HEK293 (cell line): ENCODE measurements at regions not wholly inside any gene's neighbourhood (a gene's known extent, or its start where the extent isn't known, plus 50 kb on each side); places are given as distances from the start of the nearest gene placed in this dataset.

ENCODE experiments used
- CTCF ChIA-PET: fragments of 350-600 bp; formaldehyde crosslinking; extraction: SDS; loops from one replicate; lab custom pipeline; 2021; ENCODE audit warnings: antibody characterized with exemption; lab: Yijun Ruan, JAX
- POLR2A ChIA-PET: fragments of 300-600 bp; formaldehyde crosslinking; extraction: SDS; loops from one replicate; lab custom pipeline; 2020; ENCODE audit warnings: antibody characterized with exemption, inconsistent platforms; lab: Yijun Ruan, JAX
- H3K27ac ChIP-seq: fragments of 200-500 bp; sonication (Bioruptor generic); 2 replicates; pipeline ENCODE4 v1.5.1; 2014; ENCODE audit warnings: low read depth, low read length, control low read depth, inconsistent platforms; ENCODE audit errors: extremely low read depth
- H3K36me3 ChIP-seq, 2 experiments: fragments of 200-500 bp in 1 of 2; sonication (Bioruptor generic) in 1 of 2; 1 replicate in 1 of 2; 2 replicates in 1 of 2; pipeline ENCODE4 v1.5.1; 2014 to 2017; ENCODE audit warnings: inconsistent platforms in 2 of 2, low read length in 2 of 2; ENCODE audit not compliant: control insufficient read depth in 2 of 2, insufficient read depth in 1 of 2
- H3K4me1 ChIP-seq: fragments of 200-500 bp; sonication (Bioruptor generic); 2 replicates; pipeline ENCODE4 v1.5.1; 2014; ENCODE audit warnings: mild to moderate bottlenecking, low read length, inconsistent platforms; ENCODE audit not compliant: control insufficient read depth, insufficient read depth
- H3K4me3 ChIP-seq: 2 replicates; pipeline ENCODE4 v1.5.1; 2011; ENCODE audit warnings: low read depth, mild to moderate bottlenecking, control low read depth, low read length, moderate library complexity
- H3K9me3 ChIP-seq: fragments of 200-500 bp; sonication (Bioruptor generic); 2 replicates; pipeline ENCODE4 v1.5.1; 2014; ENCODE audit warnings: low read depth, low read length, inconsistent platforms; ENCODE audit not compliant: control insufficient read depth, insufficient read depth
- BCL11A ChIP-seq: fragments of 450-650 bp; formaldehyde crosslinking; IDR thresholded peaks from 2 replicates; pipeline ENCODE4 v1.5.1; 2016; ENCODE audit warnings: low read depth, missing biosample characterization, missing genetic modification characterization
- EGR2 ChIP-seq: fragments of 450-650 bp; formaldehyde crosslinking; IDR thresholded peaks from 2 replicates; pipeline ENCODE4 v1.5.1; 2016; ENCODE audit warnings: low read depth, missing biosample characterization, missing genetic modification characterization
- IKZF3 ChIP-seq: fragments of 450-650 bp; IDR thresholded peaks from 2 replicates; pipeline ENCODE4 v1.5.0; 2018; ENCODE audit warnings: missing biosample characterization, mild to moderate bottlenecking, missing genetic modification characterization, moderate library complexity
- KLF1 ChIP-seq: fragments of 450-650 bp; formaldehyde crosslinking; IDR thresholded peaks from 2 replicates; pipeline ENCODE4 v1.5.1; 2016; ENCODE audit warnings: missing biosample characterization, missing genetic modification characterization
- MZF1 ChIP-seq: fragments of 450-650 bp; formaldehyde crosslinking; IDR thresholded peaks from 2 replicates; pipeline ENCODE4 v1.5.1; 2017; ENCODE audit warnings: missing biosample characterization, missing genetic modification characterization, borderline replicate concordance
- ZFHX2 ChIP-seq: fragments of 450-650 bp; formaldehyde crosslinking; conservative IDR thresholded peaks from 2 replicates; pipeline ENCODE4 v1.5.1; 2016; ENCODE audit warnings: missing biosample characterization, missing genetic modification characterization
- ZIC2 ChIP-seq: fragments of 450-650 bp; formaldehyde crosslinking; IDR thresholded peaks from 2 replicates; pipeline ENCODE4 v1.5.1; 2016; ENCODE audit warnings: missing biosample characterization, missing genetic modification characterization
- ZNF138 ChIP-seq: fragments of 450-650 bp; formaldehyde crosslinking; IDR thresholded peaks from 2 replicates; pipeline ENCODE4 v1.5.1; 2016; ENCODE audit warnings: missing biosample characterization, missing genetic modification characterization, borderline replicate concordance
- ZNF211 ChIP-seq: fragments of 450-650 bp; formaldehyde crosslinking; IDR thresholded peaks from 2 replicates; pipeline ENCODE4 v1.5.1; 2016; ENCODE audit warnings: low read depth, missing biosample characterization, missing genetic modification characterization
- ZNF223 ChIP-seq: fragments of 450-650 bp; formaldehyde crosslinking; IDR thresholded peaks from 2 replicates; pipeline ENCODE4 v1.5.1; 2016; ENCODE audit warnings: missing biosample characterization, missing genetic modification characterization
- ZNF324 ChIP-seq: fragments of 450-650 bp; formaldehyde crosslinking; IDR thresholded peaks from 2 replicates; pipeline ENCODE4 v1.5.1; 2016; ENCODE audit warnings: missing biosample characterization, missing genetic modification characterization
- ZNF510 ChIP-seq: fragments of 450-650 bp; formaldehyde crosslinking; IDR thresholded peaks from 2 replicates; pipeline ENCODE4 v1.5.1; 2018; ENCODE audit warnings: mild to moderate bottlenecking, missing genetic modification characterization, missing biosample characterization; ENCODE audit not compliant: insufficient replicate concordance
- ZNF571 ChIP-seq: fragments of 450-650 bp; formaldehyde crosslinking; IDR thresholded peaks from 2 replicates; pipeline ENCODE4 v1.5.0; 2017; ENCODE audit warnings: missing biosample characterization, missing genetic modification characterization
- ZNF843 ChIP-seq: fragments of 450-650 bp; formaldehyde crosslinking; IDR thresholded peaks from 2 replicates; pipeline ENCODE4 v1.5.1; 2016; ENCODE audit warnings: missing biosample characterization, missing genetic modification characterization
- ZSCAN16 ChIP-seq: fragments of 450-650 bp; formaldehyde crosslinking; IDR thresholded peaks from 2 replicates; pipeline ENCODE4 v1.5.1; 2016; ENCODE audit warnings: missing biosample characterization, missing genetic modification characterization
- ZSCAN30 ChIP-seq: fragments of 450-650 bp; IDR thresholded peaks from 2 replicates; pipeline ENCODE4 v1.5.1; 2018; ENCODE audit warnings: missing biosample characterization, mild to moderate bottlenecking, missing genetic modification characterization, moderate library complexity
- TF ChIP-seq, protein P1 (sequence below): fragments of 450-650 bp; formaldehyde crosslinking; IDR thresholded peaks from 2 replicates; pipeline ENCODE4; 2016; ENCODE audit warnings: missing biosample characterization, missing genetic modification characterization
- TF ChIP-seq, protein P2 (sequence below): fragments of 450-650 bp; formaldehyde crosslinking; IDR thresholded peaks from 2 replicates; pipeline ENCODE4 v1.5.1; 2017; ENCODE audit warnings: missing biosample characterization, missing genetic modification characterization
- TF ChIP-seq, protein P3 (sequence below): fragments of 450-650 bp; formaldehyde crosslinking; optimal IDR thresholded peaks from 2 replicates; pipeline ENCODE3; 2016; ENCODE audit warnings: missing biosample characterization, mild to moderate bottlenecking, missing genetic modification characterization
- TF ChIP-seq, protein P4 (sequence below): fragments of 450-650 bp; formaldehyde crosslinking; IDR thresholded peaks from 2 replicates; pipeline ENCODE4 v1.5.1; 2016; ENCODE audit warnings: missing biosample characterization, missing genetic modification characterization
- TF ChIP-seq, protein P5 (sequence below): fragments of 450-650 bp; formaldehyde crosslinking; IDR thresholded peaks from 2 replicates; pipeline ENCODE4 v1.5.1; 2017; ENCODE audit warnings: missing biosample characterization, missing genetic modification characterization

DNA sequence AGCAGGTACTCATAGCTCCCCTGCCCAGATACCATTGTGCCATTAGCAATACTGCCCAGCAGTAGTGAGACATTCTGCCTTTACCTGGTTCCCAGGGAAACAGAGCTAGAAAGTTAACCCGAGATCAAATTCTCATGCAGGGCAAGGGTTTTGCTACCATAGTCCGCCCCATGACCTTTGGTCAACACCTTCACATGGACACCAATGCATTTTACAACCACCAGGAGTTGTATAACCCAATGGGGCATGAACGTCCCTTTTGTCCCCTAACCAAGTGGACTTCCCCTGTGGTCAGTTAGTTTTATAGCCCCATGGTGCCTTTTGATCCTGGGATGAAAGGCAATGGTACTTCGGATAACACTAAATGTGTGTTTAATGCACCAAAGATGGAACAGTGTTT is 151.7 kb upstream of the IQSEC1 start:
- no peak overlapping the region for H3K4me3 ChIP-seq
- no peaks in the 10 kb centered on the region for H3K9me3 ChIP-seq
- ChIA-PET POLR2A (no interaction called here), CTCF (no interaction called here)
- no peak overlapping the region for H3K27ac ChIP-seq
- TF ChIP-seq, protein P1, sequence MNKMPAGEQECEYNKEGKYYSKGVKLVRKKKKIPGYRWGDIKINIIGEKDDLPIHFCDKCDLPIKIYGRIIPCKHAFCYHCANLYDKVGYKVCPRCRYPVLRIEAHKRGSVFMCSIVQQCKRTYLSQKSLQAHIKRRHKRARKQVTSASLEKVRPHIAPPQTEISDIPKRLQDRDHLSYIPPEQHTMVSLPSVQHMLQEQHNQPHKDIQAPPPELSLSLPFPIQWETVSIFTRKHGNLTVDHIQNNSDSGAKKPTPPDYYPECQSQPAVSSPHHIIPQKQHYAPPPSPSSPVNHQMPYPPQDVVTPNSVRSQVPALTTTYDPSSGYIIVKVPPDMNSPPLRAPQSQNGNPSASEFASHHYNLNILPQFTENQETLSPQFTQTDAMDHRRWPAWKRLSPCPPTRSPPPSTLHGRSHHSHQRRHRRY (tag by site-specific recombination) = no peak
- TF ChIP-seq ZIC2 (no peak), ZNF843 (tag by site-specific recombination) (no peak), ZNF510 (tag by site-specific recombination) (no peak), ZSCAN30 (tag by site-specific recombination) (no peak)
- H3K36me3 ChIP-seq = no peaks in the 10 kb centered on the region
- no peaks in the 10 kb centered on the region for H3K4me1 ChIP-seq

DNA sequence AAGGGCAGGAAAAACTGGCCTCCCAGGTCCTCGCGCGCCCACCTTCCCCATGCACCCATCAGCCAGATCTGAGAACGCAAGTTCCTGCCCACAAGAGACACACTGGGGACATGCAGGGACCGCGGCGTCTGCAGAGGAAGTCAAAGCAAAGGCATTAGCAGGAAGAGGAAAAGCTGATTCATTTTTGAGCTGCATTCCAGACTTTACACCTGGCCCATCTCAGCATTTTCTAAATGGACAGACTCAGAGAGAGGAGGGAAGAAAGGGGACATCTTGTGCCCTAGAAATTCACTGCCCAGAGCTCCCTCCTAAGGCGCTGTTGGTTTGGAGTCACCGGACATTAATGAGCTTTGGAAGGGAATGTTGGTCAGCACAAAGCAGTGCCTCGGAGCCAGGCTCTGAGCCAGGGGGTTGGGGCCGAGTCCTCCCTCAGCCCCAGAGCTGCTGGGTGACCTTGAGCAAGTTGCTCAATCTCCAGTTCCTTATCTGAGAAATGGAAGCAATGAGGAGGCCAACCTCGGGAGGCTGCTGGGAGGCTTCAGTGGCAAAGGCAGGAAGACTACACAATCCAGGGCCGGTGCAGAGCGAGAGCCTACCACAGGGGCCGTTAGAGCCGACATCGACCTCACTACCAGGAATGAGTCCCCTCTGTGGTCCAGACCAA is 150.5 kb upstream of the IQSEC1 start:
- Histone ChIP-seq H3K4me1 (no peaks in the 10 kb centered on the region), H3K9me3 (no peaks in the 10 kb centered on the region), H3K36me3 (no peaks in the 10 kb centered on the region), H3K27ac (no peak overlapping the region), H3K4me3 (no peak overlapping the region)
- no peak for TF ChIP-seq ZNF138 (tag by site-specific recombination)
- no peak for TF ChIP-seq MZF1 (tag by site-specific recombination)
- no peak for TF ChIP-seq ZNF510 (tag by site-specific recombination)
- no peak for TF ChIP-seq ZNF211
- ChIA-PET POLR2A (no interaction called here), CTCF (no interaction called here)

DNA sequence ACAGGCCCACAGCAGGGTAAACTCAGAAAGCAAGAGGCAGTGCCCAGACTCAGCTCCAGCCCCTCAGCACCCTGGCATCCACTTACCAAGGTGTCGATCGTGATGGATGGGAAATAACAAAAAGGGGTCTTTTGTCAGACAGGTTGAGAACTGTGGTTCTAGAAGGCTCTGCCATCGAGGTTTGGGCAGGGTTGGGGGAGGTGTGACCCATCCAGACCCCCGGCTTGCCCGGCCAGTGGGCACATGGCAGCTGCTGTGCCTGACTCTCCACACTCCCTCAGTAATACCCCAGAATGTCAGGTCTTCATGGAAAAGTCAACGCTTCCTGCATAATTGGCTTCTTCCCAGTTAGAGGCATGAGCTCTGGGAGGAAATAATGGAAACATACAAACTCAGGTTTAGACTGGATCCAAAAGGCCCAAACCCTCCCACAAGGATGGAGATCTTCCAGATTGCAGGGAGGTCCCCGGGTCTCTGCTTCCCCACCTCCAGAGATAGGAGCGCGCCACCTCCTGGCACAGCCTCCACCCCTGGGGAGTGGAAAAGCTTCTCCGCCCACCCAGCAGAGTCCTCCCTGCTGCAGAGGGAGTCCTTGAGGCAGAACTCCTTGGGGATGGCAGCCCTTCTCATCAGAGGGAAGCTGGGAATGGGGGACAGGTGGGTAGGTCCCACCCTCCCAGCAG is 149.8 kb upstream of the IQSEC1 start:
- CTCF ChIA-PET = interaction anchor here (0.6 kb wide), 2 partner anchors 21 to 322 kb away, joined by 3 read pairs; no protein-coding TSS in a partner anchor
- TF ChIP-seq KLF1 (tag by site-specific recombination) (peak; percentile 32), ZNF324 (tag by site-specific recombination) (no peak), ZFHX2 (peak; percentile 41; the same call in 1 of the 2 replicates), BCL11A (tag by site-specific recombination) (no peak), ZNF223 (tag by site-specific recombination) (no peak), EGR2 (tag by site-specific recombination) (peak; percentile 35; the same call in 1 of the 2 replicates)
- TF ChIP-seq, protein P2, sequence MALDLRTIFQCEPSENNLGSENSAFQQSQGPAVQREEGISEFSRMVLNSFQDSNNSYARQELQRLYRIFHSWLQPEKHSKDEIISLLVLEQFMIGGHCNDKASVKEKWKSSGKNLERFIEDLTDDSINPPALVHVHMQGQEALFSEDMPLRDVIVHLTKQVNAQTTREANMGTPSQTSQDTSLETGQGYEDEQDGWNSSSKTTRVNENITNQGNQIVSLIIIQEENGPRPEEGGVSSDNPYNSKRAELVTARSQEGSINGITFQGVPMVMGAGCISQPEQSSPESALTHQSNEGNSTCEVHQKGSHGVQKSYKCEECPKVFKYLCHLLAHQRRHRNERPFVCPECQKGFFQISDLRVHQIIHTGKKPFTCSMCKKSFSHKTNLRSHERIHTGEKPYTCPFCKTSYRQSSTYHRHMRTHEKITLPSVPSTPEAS = no peak
- Histone ChIP-seq H3K36me3 (no peaks in the 10 kb centered on the region), H3K4me1 (no peaks in the 10 kb centered on the region), H3K27ac (no peak overlapping the region), H3K4me3 (no peak overlapping the region), H3K9me3 (no peaks in the 10 kb centered on the region)
- POLR2A ChIA-PET = no interaction called here

DNA sequence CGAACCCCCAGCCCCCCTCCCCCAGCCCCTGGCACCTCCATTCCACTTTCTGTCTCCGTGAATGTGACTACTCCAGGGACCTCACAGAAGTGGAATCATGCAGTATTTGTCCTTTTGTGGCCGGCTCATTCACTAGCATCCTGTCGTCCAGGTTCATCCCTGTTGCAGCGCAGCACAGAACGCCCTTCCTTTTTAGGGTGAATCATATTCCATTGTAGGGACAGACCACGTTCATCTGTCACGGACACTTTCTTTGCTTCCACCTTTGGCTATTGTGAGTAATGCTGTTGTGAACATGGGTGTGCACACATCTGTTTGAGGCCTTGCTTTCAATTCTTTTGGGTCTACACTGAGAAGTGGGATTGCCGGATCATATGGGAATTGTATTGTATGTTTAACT is 148.9 kb upstream of the IQSEC1 start:
- ChIA-PET CTCF (interaction anchor here (0.6 kb wide), 1 partner anchor 35 kb away, joined by 3 read pairs; no protein-coding TSS in a partner anchor), POLR2A (no interaction called here)
- no peak overlapping the region for H3K4me3 ChIP-seq
- H3K27ac ChIP-seq = no peak overlapping the region
- H3K36me3 ChIP-seq = no peaks in the 10 kb centered on the region
- H3K4me1 ChIP-seq = no peaks in the 10 kb centered on the region
- H3K9me3 ChIP-seq = no peaks in the 10 kb centered on the region
- TF ChIP-seq IKZF3 (tag by site-specific recombination) (no peak), ZSCAN16 (tag by site-specific recombination) (no peak), ZNF571 (tag by site-specific recombination) (no peak)
- TF ChIP-seq, protein P3, sequence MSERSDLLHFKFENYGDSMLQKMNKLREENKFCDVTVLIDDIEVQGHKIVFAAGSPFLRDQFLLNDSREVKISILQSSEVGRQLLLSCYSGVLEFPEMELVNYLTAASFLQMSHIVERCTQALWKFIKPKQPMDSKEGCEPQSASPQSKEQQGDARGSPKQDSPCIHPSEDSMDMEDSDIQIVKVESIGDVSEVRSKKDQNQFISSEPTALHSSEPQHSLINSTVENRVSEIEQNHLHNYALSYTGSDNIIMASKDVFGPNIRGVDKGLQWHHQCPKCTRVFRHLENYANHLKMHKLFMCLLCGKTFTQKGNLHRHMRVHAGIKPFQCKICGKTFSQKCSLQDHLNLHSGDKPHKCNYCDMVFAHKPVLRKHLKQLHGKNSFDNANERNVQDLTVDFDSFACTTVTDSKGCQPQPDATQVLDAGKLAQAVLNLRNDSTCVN (tag by site-specific recombination) = no peak
- TF ChIP-seq, protein P4, sequence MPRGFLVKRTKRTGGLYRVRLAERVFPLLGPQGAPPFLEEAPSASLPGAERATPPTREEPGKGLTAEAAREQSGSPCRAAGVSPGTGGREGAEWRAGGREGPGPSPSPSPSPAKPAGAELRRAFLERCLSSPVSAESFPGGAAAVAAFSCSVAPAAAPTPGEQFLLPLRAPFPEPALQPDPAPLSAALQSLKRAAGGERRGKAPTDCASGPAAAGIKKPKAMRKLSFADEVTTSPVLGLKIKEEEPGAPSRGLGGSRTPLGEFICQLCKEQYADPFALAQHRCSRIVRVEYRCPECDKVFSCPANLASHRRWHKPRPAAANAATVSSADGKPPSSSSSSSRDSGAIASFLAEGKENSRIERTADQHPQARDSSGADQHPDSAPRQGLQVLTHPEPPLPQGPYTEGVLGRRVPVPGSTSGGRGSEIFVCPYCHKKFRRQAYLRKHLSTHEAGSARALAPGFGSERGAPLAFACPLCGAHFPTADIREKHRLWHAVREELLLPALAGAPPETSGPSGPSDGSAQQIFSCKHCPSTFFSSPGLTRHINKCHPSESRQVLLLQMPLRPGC (tag by site-specific recombination) = no peak
- TF ChIP-seq, protein P5, sequence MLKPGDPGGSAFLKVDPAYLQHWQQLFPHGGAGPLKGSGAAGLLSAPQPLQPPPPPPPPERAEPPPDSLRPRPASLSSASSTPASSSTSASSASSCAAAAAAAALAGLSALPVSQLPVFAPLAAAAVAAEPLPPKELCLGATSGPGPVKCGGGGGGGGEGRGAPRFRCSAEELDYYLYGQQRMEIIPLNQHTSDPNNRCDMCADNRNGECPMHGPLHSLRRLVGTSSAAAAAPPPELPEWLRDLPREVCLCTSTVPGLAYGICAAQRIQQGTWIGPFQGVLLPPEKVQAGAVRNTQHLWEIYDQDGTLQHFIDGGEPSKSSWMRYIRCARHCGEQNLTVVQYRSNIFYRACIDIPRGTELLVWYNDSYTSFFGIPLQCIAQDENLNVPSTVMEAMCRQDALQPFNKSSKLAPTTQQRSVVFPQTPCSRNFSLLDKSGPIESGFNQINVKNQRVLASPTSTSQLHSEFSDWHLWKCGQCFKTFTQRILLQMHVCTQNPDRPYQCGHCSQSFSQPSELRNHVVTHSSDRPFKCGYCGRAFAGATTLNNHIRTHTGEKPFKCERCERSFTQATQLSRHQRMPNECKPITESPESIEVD (tag by site-specific recombination) = no peak
